ENCODE measurements at regions not wholly inside any gene's neighbourhood (a gene's known extent, or its start where the extent isn't known, plus 50 kb on each side); places are given as distances from the start of the nearest gene placed in this dataset.

- no peak for TF ChIP-seq SMC3 (IDR thresholded peaks at IDR 0.05; ENCODE audit: low read depth, low read length)
These were observed 180.9 kb downstream of the FGFR2 start (continued) for GRCh38 chr10:121417298-121417697.

- DNase-seq, result no peak
- no peaks in the 10 kb centered on the region for H3K27me3 ChIP-seq (ENCODE audit: insufficient read depth)
- no peaks in the 10 kb centered on the region for H3K79me2 ChIP-seq (ENCODE audit: insufficient read depth)
- 0% methylated on average over 1 of the region's 1 CpG for WGBS (ENCODE audit: low lambda C conversion rate)
- H2AFZ ChIP-seq (ENCODE audit: low read depth), result no peak overlapping the region
- no peak overlapping the region for H3K4me2 ChIP-seq
- no peak overlapping the region for H3K4me3 ChIP-seq (ENCODE audit: low read depth in 2 of 2, low read length in 1 of 2)
- no peaks in the 10 kb centered on the region for H3F3A ChIP-seq (replicated peaks; ENCODE audit: insufficient read depth)
- POLR2A ChIA-PET, result no interaction called here
- CTCF ChIA-PET, result no interaction called here
- TF ChIP-seq EZH2phosphoT487 (IDR thresholded peaks at IDR 0.05; ENCODE audit: borderline replicate concordance, low read depth), result no peak
- TF ChIP-seq ZBTB33 (IDR thresholded peaks at IDR 0.05; ENCODE audit: borderline replicate concordance, low read depth), result no peak
- no peak for TF ChIP-seq MAX (IDR thresholded peaks at IDR 0.05; ENCODE audit: low read depth)
- no peak for TF ChIP-seq NRF1 (IDR thresholded peaks at IDR 0.05; ENCODE audit: low read depth, low read length)
- TF ChIP-seq, protein P1, sequence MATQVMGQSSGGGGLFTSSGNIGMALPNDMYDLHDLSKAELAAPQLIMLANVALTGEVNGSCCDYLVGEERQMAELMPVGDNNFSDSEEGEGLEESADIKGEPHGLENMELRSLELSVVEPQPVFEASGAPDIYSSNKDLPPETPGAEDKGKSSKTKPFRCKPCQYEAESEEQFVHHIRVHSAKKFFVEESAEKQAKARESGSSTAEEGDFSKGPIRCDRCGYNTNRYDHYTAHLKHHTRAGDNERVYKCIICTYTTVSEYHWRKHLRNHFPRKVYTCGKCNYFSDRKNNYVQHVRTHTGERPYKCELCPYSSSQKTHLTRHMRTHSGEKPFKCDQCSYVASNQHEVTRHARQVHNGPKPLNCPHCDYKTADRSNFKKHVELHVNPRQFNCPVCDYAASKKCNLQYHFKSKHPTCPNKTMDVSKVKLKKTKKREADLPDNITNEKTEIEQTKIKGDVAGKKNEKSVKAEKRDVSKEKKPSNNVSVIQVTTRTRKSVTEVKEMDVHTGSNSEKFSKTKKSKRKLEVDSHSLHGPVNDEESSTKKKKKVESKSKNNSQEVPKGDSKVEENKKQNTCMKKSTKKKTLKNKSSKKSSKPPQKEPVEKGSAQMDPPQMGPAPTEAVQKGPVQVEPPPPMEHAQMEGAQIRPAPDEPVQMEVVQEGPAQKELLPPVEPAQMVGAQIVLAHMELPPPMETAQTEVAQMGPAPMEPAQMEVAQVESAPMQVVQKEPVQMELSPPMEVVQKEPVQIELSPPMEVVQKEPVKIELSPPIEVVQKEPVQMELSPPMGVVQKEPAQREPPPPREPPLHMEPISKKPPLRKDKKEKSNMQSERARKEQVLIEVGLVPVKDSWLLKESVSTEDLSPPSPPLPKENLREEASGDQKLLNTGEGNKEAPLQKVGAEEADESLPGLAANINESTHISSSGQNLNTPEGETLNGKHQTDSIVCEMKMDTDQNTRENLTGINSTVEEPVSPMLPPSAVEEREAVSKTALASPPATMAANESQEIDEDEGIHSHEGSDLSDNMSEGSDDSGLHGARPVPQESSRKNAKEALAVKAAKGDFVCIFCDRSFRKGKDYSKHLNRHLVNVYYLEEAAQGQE (IDR thresholded peaks at IDR 0.05; ENCODE audit: low read depth, low read length), result no peak
- no peak overlapping the region for H3K27ac ChIP-seq (ENCODE audit: low read depth in 2 of 2, low read length in 1 of 2)
- H3K4me1 ChIP-seq (ENCODE audit: control insufficient read depth in 1 of 2, insufficient read depth in 2 of 2, low read depth in 1 of 2, low read length in 1 of 2), result no peaks in the 10 kb centered on the region
- H3K9me2 ChIP-seq, result no peaks in the 10 kb centered on the region
- no peaks in the 10 kb centered on the region for H3K36me3 ChIP-seq (replicated peaks in 1 of 2; ENCODE audit: control insufficient read depth in 1 of 2, insufficient read depth in 2 of 2, low read length in 1 of 2)
- H3K9ac ChIP-seq, result no peak overlapping the region
- no peaks in the 10 kb centered on the region for H4K20me1 ChIP-seq (ENCODE audit: insufficient read depth)
- H3K9me3 ChIP-seq, result no peaks in the 10 kb centered on the region
These were observed 180.0 kb downstream of the FGFR2 start for GRCh38 chr10:121418126-121418777.

DNA sequence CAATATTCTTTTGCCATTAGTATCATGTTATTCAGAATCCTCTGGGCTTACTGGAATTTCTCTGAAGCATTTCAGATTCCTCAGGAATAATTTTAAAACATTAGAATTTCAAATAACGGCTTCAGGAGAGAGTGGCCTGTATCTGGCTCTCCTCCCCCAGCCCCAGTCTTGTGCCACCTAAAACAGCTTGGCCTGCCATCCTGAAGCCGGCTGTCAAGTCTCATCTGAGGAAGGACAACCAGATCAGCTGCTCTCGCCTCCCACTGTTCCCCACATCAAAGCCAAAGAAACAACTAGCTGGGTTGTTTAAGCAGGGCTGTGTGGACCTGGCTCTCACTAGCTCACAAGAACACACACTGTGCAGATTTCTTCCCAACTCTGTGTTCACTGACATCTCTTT lies 178.2 kb downstream of the FGFR2 start:
- no peak overlapping the region for H2AFZ ChIP-seq (ENCODE audit: low read depth)
- H3K79me2 ChIP-seq (ENCODE audit: insufficient read depth), result no peaks in the 10 kb centered on the region
- no peak overlapping the region for H3K4me3 ChIP-seq (ENCODE audit: low read depth in 2 of 2, low read length in 1 of 2)
- ChIA-PET CTCF (no interaction called here), POLR2A (no interaction called here)
- H3K36me3 ChIP-seq (replicated peaks in 1 of 2; ENCODE audit: control insufficient read depth in 1 of 2, insufficient read depth in 2 of 2, low read length in 1 of 2), result no peaks in the 10 kb centered on the region
- H3K9me2 ChIP-seq, result no peaks in the 10 kb centered on the region
- H3K27ac ChIP-seq (ENCODE audit: low read depth in 2 of 2, low read length in 1 of 2), result no peak overlapping the region
- no peaks in the 10 kb centered on the region for H4K20me1 ChIP-seq (ENCODE audit: insufficient read depth)
- no peaks in the 10 kb centered on the region for H3K9me3 ChIP-seq
- H3K27me3 ChIP-seq (ENCODE audit: insufficient read depth), result no peaks in the 10 kb centered on the region
- WGBS (ENCODE audit: low lambda C conversion rate), result 33% methylated on average over 3 of the region's 3 CpGs
- no peaks in the 10 kb centered on the region for H3F3A ChIP-seq (replicated peaks; ENCODE audit: insufficient read depth)
- H3K9ac ChIP-seq, result no peak overlapping the region
- H3K4me1 ChIP-seq (ENCODE audit: control insufficient read depth in 1 of 2, insufficient read depth in 2 of 2, low read depth in 1 of 2, low read length in 1 of 2), result no peaks in the 10 kb centered on the region
- DNase-seq, result no peak
- no peak overlapping the region for H3K4me2 ChIP-seq
- no peak for TF ChIP-seq MEF2A (IDR thresholded peaks at IDR 0.05; ENCODE audit: borderline replicate concordance, low read depth)
- TF ChIP-seq POLR2AphosphoS5 (IDR thresholded peaks at IDR 0.05; ENCODE audit: low read depth, low read length), result no peak
- TF ChIP-seq FOXM1 (IDR thresholded peaks at IDR 0.05; ENCODE audit: low read depth), result no peak
- TF ChIP-seq SMC3 (IDR thresholded peaks at IDR 0.05; ENCODE audit: low read depth, low read length), result no peak
- TF ChIP-seq MXI1 (IDR thresholded peaks at IDR 0.05; ENCODE audit: low read depth, low read length), result no peak
- TF ChIP-seq, protein P2, sequence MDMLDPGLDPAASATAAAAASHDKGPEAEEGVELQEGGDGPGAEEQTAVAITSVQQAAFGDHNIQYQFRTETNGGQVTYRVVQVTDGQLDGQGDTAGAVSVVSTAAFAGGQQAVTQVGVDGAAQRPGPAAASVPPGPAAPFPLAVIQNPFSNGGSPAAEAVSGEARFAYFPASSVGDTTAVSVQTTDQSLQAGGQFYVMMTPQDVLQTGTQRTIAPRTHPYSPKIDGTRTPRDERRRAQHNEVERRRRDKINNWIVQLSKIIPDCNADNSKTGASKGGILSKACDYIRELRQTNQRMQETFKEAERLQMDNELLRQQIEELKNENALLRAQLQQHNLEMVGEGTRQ (IDR thresholded peaks at IDR 0.05; ENCODE audit: borderline replicate concordance, low read depth, low read length), result no peak
- no peak for TF ChIP-seq GATA2 (CRISPR knock-in tag; IDR thresholded peaks at IDR 0.05)
- no peak for TF ChIP-seq EP300 (IDR thresholded peaks at IDR 0.05; ENCODE audit: borderline replicate concordance in 1 of 2, low read depth in 1 of 2, low read length in 1 of 2)
- TF ChIP-seq CHD2 (IDR thresholded peaks at IDR 0.05; ENCODE audit: low read length, partially characterized antibody), result no peak
- no peak for TF ChIP-seq CTCF (IDR thresholded peaks at IDR 0.05)

All from SK-N-SH (cell line).